IMR-90 (cell line): ENCODE measurements at regions not wholly inside any gene's neighbourhood (a gene's known extent, or its start where the extent isn't known, plus 50 kb on each side); places are given as distances from the start of the nearest gene placed in this dataset.

Experiments used
- ATAC-seq: fragments of 200-7000 bp; cut with Tn5 transposase; 2 replicates; pipeline ENCODE4 v1.9.1; 2020; ENCODE audit warnings: low read depth, mild to moderate bottlenecking, moderate library complexity
- BruUV-seq: library from RNA; stranded (reverse); fragments of 400-500 nt; replicated peaks from 2 replicates; lab custom pipeline; 2021; lab: Mats Ljungman, UMichigan
- CTCF ChIA-PET: fragments of 300-600 bp; formaldehyde crosslinking; extraction: SDS; loops from one replicate; lab custom pipeline; 2021; ENCODE audit warnings: antibody characterized with exemption; lab: Yijun Ruan, JAX
- POLR2A ChIA-PET: fragments of 300-600 bp; sonication (Branson Sonifier 250); formaldehyde crosslinking; loops from one replicate; lab custom pipeline; 2022; ENCODE audit warnings: antibody characterized with exemption; ENCODE audit not compliant: unreplicated experiment; lab: Charles Lee
- DNase-seq: peaks from one replicate; pipeline ENCODE4 v3.0.0; 2013
- H2AFZ ChIP-seq: replicated peaks from 2 replicates; pipeline ENCODE3; 2013; ENCODE audit warnings: low read length, mild to moderate bottlenecking; ENCODE audit not compliant: poor library complexity
- H2AK5ac ChIP-seq: 2 replicates; pipeline ENCODE4 v1.6.1; 2013; ENCODE audit warnings: low read depth, low read length, inconsistent platforms
- H2AK9ac ChIP-seq: replicated peaks from 2 replicates; pipeline ENCODE3; 2013; ENCODE audit warnings: mild to moderate bottlenecking, low read depth, low read length, moderate library complexity; ENCODE audit not compliant: poor library complexity
- H2BK120ac ChIP-seq: 2 replicates; pipeline ENCODE4 v1.6.1; 2013; ENCODE audit warnings: low read depth, low read length, inconsistent platforms
- H2BK15ac ChIP-seq: 3 replicates; pipeline ENCODE4 v1.6.1; 2013; ENCODE audit warnings: low read depth, low read length, inconsistent platforms
- H2BK20ac ChIP-seq: 2 replicates; pipeline ENCODE4 v1.6.1; 2013; ENCODE audit warnings: low read depth, mild to moderate bottlenecking, inconsistent platforms, low read length, moderate library complexity
- H2BK5ac ChIP-seq: 2 replicates; pipeline ENCODE4 v1.6.1; 2013; ENCODE audit warnings: mild to moderate bottlenecking, low read depth, low read length, inconsistent platforms; ENCODE audit not compliant: poor library complexity, severe bottlenecking
- H3K14ac ChIP-seq: replicated peaks from 2 replicates; pipeline ENCODE4 v1.6.1; 2013; ENCODE audit warnings: low read depth, low read length, inconsistent platforms
- H3K18ac ChIP-seq: 2 replicates; pipeline ENCODE4 v1.6.1; 2013; ENCODE audit warnings: low read depth, low read length, control low read depth
- H3K23ac ChIP-seq: 2 replicates; pipeline ENCODE4 v1.6.1; 2013; ENCODE audit warnings: low read depth, low read length, inconsistent platforms
- H3K27ac ChIP-seq: 2 replicates; pipeline ENCODE4 v1.5.1; 2013; ENCODE audit warnings: mild to moderate bottlenecking, control low read depth, low read length; ENCODE audit not compliant: insufficient read depth
- H3K27me3 ChIP-seq: 2 replicates; pipeline ENCODE4 v1.6.1; 2013; ENCODE audit warnings: low read length; ENCODE audit not compliant: control insufficient read depth, insufficient read depth
- H3K36me3 ChIP-seq: 2 replicates; pipeline ENCODE4 v1.6.1; 2013; ENCODE audit warnings: low read length, mixed read lengths; ENCODE audit not compliant: control insufficient read depth, insufficient read depth
- H3K4ac ChIP-seq: 2 replicates; pipeline ENCODE4 v1.6.1; 2013; ENCODE audit warnings: low read depth, low read length, inconsistent platforms
- H3K4me1 ChIP-seq: 2 replicates; pipeline ENCODE4 v1.6.1; 2013; ENCODE audit warnings: low read length, mixed read lengths; ENCODE audit not compliant: control insufficient read depth, insufficient read depth
- H3K4me2 ChIP-seq: 2 replicates; pipeline ENCODE4 v1.6.1; 2013; ENCODE audit warnings: low read depth, mild to moderate bottlenecking, control low read depth, low read length, moderate library complexity
- H3K4me3 ChIP-seq: 2 replicates; pipeline ENCODE4 v1.5.1; 2013; ENCODE audit warnings: low read depth, mild to moderate bottlenecking, control low read depth, low read length, moderate library complexity; ENCODE audit not compliant: insufficient read depth
- H3K56ac ChIP-seq: 2 replicates; pipeline ENCODE4 v1.6.1; 2013; ENCODE audit warnings: low read length, inconsistent platforms; ENCODE audit not compliant: insufficient read depth; ENCODE audit errors: extremely low read depth
- H3K79me1 ChIP-seq, 2 experiments: 2 replicates each; pipeline ENCODE4 v1.6.1; 2013; ENCODE audit warnings: low read length in 2 of 2, inconsistent platforms in 1 of 2, low read depth in 1 of 2
- H3K9ac ChIP-seq: 2 replicates; pipeline ENCODE4 v1.6.1; 2013; ENCODE audit warnings: low read depth, low read length, control low read depth
- H3K9me1 ChIP-seq: 2 replicates; pipeline ENCODE4 v1.6.1; 2013; ENCODE audit warnings: low read length, inconsistent platforms; ENCODE audit not compliant: insufficient read depth
- H3K9me3 ChIP-seq: 2 replicates; pipeline ENCODE4 v1.6.1; 2013; ENCODE audit warnings: low read length; ENCODE audit not compliant: control insufficient read depth, insufficient read depth
- H4K20me1 ChIP-seq: 2 replicates; pipeline ENCODE4 v1.6.1; 2013; ENCODE audit warnings: low read length, inconsistent platforms; ENCODE audit not compliant: insufficient read depth
- H4K5ac ChIP-seq: 2 replicates; pipeline ENCODE4 v1.6.1; 2013; ENCODE audit warnings: mild to moderate bottlenecking, low read depth, low read length, control low read depth
- H4K8ac ChIP-seq, 2 experiments: 2 replicates each; pipeline ENCODE4 v1.6.1; 2013; ENCODE audit warnings: low read depth in 2 of 2, low read length in 2 of 2, control low read depth in 1 of 2, inconsistent platforms in 1 of 2
- H4K91ac ChIP-seq: 2 replicates; pipeline ENCODE4 v1.6.1; 2013; ENCODE audit warnings: low read depth, low read length, inconsistent platforms; ENCODE audit not compliant: insufficient read depth
- BHLHE40 ChIP-seq: fragments of 150-350 bp; IDR thresholded peaks from 2 replicates; pipeline ENCODE4 v1.6.1; 2016; ENCODE audit warnings: mild to moderate bottlenecking, low read depth, low read length
- CEBPB ChIP-seq: IDR thresholded peaks from 2 replicates; pipeline ENCODE4 v1.6.1; 2012; ENCODE audit warnings: low read depth, low read length, improper control_type of control experiment
- CHD1 ChIP-seq: IDR thresholded peaks from 2 replicates; pipeline ENCODE4 v1.6.1; 2012; ENCODE audit warnings: low read depth, low read length, improper control_type of control experiment
- FOS ChIP-seq: fragments of 150-350 bp; IDR thresholded peaks from 2 replicates; pipeline ENCODE4 v1.6.1; 2016; ENCODE audit warnings: low read depth, low read length
- MAFK ChIP-seq: IDR thresholded peaks from 2 replicates; pipeline ENCODE4 v1.6.1; 2012; ENCODE audit warnings: low read depth, low read length, improper control_type of control experiment
- MAZ ChIP-seq: IDR thresholded peaks from 2 replicates; pipeline ENCODE4 v1.6.1; 2012; ENCODE audit warnings: low read depth, mild to moderate bottlenecking, low read length, improper control_type of control experiment, moderate library complexity, borderline replicate concordance
- MXI1 ChIP-seq: IDR thresholded peaks from 2 replicates; pipeline ENCODE4 v1.6.1; 2012; ENCODE audit warnings: low read depth, mild to moderate bottlenecking, low read length, moderate library complexity, borderline replicate concordance
- NFE2L2 ChIP-seq: fragments of 150-350 bp; IDR thresholded peaks from 2 replicates; pipeline ENCODE4 v1.6.1; 2016; ENCODE audit warnings: low read depth, mild to moderate bottlenecking, low read length
- POLR2A ChIP-seq: IDR thresholded peaks from 2 replicates; pipeline ENCODE4 v1.6.1; 2012; ENCODE audit warnings: mild to moderate bottlenecking, low read depth, low read length
- RAD21 ChIP-seq: IDR thresholded peaks from 2 replicates; pipeline ENCODE4 v1.6.1; 2012; ENCODE audit warnings: low read length, improper control_type of control experiment
- RCOR1 ChIP-seq: IDR thresholded peaks from 2 replicates; pipeline ENCODE4 v1.6.1; 2012; ENCODE audit warnings: mild to moderate bottlenecking, low read length, improper control_type of control experiment; ENCODE audit not compliant: insufficient replicate concordance
- RFX5 ChIP-seq: IDR thresholded peaks from 2 replicates; pipeline ENCODE4 v1.8.0; 2012; ENCODE audit warnings: low read depth, mild to moderate bottlenecking, low read length, moderate library complexity
- SMC3 ChIP-seq: fragments of 150-350 bp; IDR thresholded peaks from 2 replicates; pipeline ENCODE4 v1.6.1; 2016; ENCODE audit warnings: low read depth, mild to moderate bottlenecking, antibody characterized with exemption, low read length, moderate library complexity
- USF2 ChIP-seq: fragments of 150-350 bp; IDR thresholded peaks from 2 replicates; pipeline ENCODE4 v1.6.1; 2017; ENCODE audit warnings: mild to moderate bottlenecking, antibody characterized with exemption, low read length, low read depth
- WGBS, 2 experiments: methylation state at CpG; one replicate each; pipeline versions ENCODE4 v1.1.5 to v1.1.7; 2013; ENCODE audit warnings: missing lambda C conversion rate in 2 of 2; ENCODE audit not compliant: insufficient read length in 1 of 2; ENCODE audit errors: extremely low coverage in 2 of 2; 5-methylcytosine and 5-hydroxymethylcytosine counted together
- dilution Hi-C: fragments of 300-500 bp; cut with HindIII; formaldehyde crosslinking; loops from one replicate; pipeline ENCODE4 v1.14.3; 2018; ENCODE audit warnings: low sequenced_read_pairs; ENCODE audit not compliant: unreplicated experiment
- in situ Hi-C: fragments of 300-500 bp; cut with MboI; formaldehyde crosslinking; loops from 3 replicates; pipeline ENCODE4 v1.14.3; 2019; ENCODE audit warnings: low sequenced_read_pairs, inconsistent platforms, mixed read lengths
- intact Hi-C: fragments of 100-400 bp; cut with micrococcal nuclease; formaldehyde crosslinking; loops from 2 replicates; pipeline ENCODE4 v1.10.0; 2022
- TF ChIP-seq, protein P1 (sequence below): fragments of 150-350 bp; IDR thresholded peaks from 2 replicates; pipeline ENCODE4 v1.6.1; 2016; ENCODE audit warnings: low read depth, mild to moderate bottlenecking, low read length, moderate library complexity, borderline replicate concordance
- TF ChIP-seq, protein P2 (sequence below): conservative IDR thresholded peaks from 2 replicates; pipeline ENCODE4 v1.5.1; 2012; ENCODE audit warnings: mild to moderate bottlenecking, low read depth, low read length, improper control_type of control experiment

- H2BK120ac ChIP-seq, result no peak overlapping the region
- WGBS, 2 experiments, result no CpG with 5 or more reads among the region's 2 CpGs
- H3K9me1 ChIP-seq, result no peaks in the 10 kb centered on the region
- intact Hi-C loops, result no loop called here
- H2BK15ac ChIP-seq, result no peak overlapping the region
- H4K8ac ChIP-seq, result no peak overlapping the region
- H3K27me3 ChIP-seq, result no peaks in the 10 kb centered on the region
- H3K4me1 ChIP-seq, result peaks cover 3% of the 10 kb centered on the region; the same call in 1 of the 2 replicates
- no peak overlapping the region for H3K4ac ChIP-seq
- no peak overlapping the region for H2BK20ac ChIP-seq
- H2BK5ac ChIP-seq, result no peak overlapping the region
- H3K18ac ChIP-seq, result no peak overlapping the region
- DNase-seq, result no peak
- CTCF ChIA-PET, result no interaction called here
- no peak overlapping the region for H4K5ac ChIP-seq
- no peak overlapping the region for H3K4me2 ChIP-seq
- POLR2A ChIA-PET, result no interaction called here
- ATAC-seq, result no peak
- no peak overlapping the region for H4K91ac ChIP-seq
- dilution Hi-C loops, result no loop called here
- no peak overlapping the region for H3K56ac ChIP-seq
- H2AFZ ChIP-seq, result no peak overlapping the region
- no peaks in the 10 kb centered on the region for H4K20me1 ChIP-seq
- in situ Hi-C loops, result no loop called here
- H3K14ac ChIP-seq, result no peak overlapping the region
- no peak overlapping the region for H3K9ac ChIP-seq
- no peak overlapping the region for H2AK5ac ChIP-seq
- no peak overlapping the region for H3K23ac ChIP-seq
- H3K36me3 ChIP-seq, result no peaks in the 10 kb centered on the region
- TF ChIP-seq POLR2A (no peak), RAD21 (no peak), SMC3 (no peak), CEBPB (no peak), MXI1 (no peak), RFX5 (no peak), MAZ (no peak), CHD1 (no peak), NFE2L2 (no peak), BHLHE40 (no peak), FOS (no peak), MAFK (no peak), USF2 (no peak), RCOR1 (no peak)
- TF ChIP-seq, protein P1, sequence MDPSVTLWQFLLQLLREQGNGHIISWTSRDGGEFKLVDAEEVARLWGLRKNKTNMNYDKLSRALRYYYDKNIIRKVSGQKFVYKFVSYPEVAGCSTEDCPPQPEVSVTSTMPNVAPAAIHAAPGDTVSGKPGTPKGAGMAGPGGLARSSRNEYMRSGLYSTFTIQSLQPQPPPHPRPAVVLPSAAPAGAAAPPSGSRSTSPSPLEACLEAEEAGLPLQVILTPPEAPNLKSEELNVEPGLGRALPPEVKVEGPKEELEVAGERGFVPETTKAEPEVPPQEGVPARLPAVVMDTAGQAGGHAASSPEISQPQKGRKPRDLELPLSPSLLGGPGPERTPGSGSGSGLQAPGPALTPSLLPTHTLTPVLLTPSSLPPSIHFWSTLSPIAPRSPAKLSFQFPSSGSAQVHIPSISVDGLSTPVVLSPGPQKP, result no peak
- TF ChIP-seq, protein P2, sequence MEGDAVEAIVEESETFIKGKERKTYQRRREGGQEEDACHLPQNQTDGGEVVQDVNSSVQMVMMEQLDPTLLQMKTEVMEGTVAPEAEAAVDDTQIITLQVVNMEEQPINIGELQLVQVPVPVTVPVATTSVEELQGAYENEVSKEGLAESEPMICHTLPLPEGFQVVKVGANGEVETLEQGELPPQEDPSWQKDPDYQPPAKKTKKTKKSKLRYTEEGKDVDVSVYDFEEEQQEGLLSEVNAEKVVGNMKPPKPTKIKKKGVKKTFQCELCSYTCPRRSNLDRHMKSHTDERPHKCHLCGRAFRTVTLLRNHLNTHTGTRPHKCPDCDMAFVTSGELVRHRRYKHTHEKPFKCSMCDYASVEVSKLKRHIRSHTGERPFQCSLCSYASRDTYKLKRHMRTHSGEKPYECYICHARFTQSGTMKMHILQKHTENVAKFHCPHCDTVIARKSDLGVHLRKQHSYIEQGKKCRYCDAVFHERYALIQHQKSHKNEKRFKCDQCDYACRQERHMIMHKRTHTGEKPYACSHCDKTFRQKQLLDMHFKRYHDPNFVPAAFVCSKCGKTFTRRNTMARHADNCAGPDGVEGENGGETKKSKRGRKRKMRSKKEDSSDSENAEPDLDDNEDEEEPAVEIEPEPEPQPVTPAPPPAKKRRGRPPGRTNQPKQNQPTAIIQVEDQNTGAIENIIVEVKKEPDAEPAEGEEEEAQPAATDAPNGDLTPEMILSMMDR, result no peak
- H3K79me1 ChIP-seq, result no peaks in the 10 kb centered on the region
- no TSS peak for BruUV-seq
- H2AK9ac ChIP-seq, result no peak overlapping the region
- no peak overlapping the region for H3K4me3 ChIP-seq
- no peaks in the 10 kb centered on the region for H3K9me3 ChIP-seq
- H3K27ac ChIP-seq, result no peak overlapping the region
These were observed 824.0 kb upstream of the PIK3C3 start for GRCh38 chr18:41131050-41131449.
